ENCODE measurements at regions not wholly inside any gene's neighbourhood (a gene's known extent, or its start where the extent isn't known, plus 50 kb on each side); places are given as distances from the start of the nearest gene placed in this dataset.

DNA sequence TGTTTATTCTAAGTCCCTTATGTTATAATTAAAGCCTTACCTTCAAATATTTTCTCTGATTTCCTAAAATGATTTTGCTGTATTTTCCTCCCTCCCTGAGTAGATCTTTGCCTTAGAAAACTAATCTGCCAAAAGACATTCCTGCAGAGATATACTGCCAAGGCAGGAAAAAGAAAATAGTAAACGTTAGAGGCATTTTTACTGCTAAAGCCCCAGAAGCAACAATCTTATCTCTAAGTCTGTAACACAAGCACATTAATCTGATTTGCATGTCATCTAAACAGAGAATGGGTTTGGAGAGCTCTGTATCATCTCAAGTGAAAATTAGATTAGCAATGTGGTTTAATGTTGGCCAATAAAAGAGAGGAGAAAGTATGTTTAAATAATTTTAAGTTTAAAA is 847.7 kb downstream of the MAT2B start:
- Histone ChIP-seq H3K4me3 (ENCODE audit: severe bottlenecking) (no peak overlapping the region), H3K27ac (ENCODE audit: poor library complexity, severe bottlenecking) (no peak overlapping the region), H3K27me3 (ENCODE audit: insufficient read depth, poor library complexity, severe bottlenecking) (no peaks in the 10 kb centered on the region), H3K9me3 (ENCODE audit: severe bottlenecking) (no peaks in the 10 kb centered on the region), H3K36me3 (ENCODE audit: low read depth) (no peaks in the 10 kb centered on the region), H3K4me1 (ENCODE audit: insufficient read depth, poor library complexity, severe bottlenecking) (no peaks in the 10 kb centered on the region)
- no peak for ATAC-seq (ENCODE audit: low read depth)
- no peak for DNase-seq (ENCODE audit: low spot score)
- TF ChIP-seq, protein P1, sequence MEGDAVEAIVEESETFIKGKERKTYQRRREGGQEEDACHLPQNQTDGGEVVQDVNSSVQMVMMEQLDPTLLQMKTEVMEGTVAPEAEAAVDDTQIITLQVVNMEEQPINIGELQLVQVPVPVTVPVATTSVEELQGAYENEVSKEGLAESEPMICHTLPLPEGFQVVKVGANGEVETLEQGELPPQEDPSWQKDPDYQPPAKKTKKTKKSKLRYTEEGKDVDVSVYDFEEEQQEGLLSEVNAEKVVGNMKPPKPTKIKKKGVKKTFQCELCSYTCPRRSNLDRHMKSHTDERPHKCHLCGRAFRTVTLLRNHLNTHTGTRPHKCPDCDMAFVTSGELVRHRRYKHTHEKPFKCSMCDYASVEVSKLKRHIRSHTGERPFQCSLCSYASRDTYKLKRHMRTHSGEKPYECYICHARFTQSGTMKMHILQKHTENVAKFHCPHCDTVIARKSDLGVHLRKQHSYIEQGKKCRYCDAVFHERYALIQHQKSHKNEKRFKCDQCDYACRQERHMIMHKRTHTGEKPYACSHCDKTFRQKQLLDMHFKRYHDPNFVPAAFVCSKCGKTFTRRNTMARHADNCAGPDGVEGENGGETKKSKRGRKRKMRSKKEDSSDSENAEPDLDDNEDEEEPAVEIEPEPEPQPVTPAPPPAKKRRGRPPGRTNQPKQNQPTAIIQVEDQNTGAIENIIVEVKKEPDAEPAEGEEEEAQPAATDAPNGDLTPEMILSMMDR (IDR thresholded peaks at IDR 0.05; ENCODE audit: poor library complexity, severe bottlenecking): no peak

DNA sequence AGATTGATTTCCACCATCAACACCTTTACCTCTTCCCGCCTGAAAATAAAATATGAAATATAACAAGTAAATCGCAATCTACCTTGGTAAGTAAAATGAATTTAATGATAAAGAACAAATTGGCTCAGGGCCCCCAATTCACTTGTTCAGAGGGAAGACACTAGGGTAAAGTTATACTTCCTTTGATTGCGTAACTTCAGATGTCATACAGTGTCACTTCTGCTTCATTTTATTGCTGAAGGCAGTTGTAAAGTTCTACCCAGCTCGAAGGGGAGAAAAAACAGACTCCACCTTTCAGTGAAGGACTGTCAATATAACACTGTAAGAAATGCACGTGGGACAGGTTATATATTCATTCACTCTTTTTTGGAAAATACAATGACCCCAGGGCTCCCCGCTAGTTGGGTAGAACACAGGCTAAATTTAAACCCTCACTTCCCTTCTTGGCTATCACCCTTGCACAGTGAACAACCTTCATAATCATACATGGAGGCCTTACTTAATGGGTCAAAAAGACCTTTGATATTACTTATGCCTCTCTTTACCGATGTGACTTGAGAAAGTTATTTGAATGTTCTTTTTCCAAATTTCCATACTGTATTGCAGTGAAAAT is 848.8 kb downstream of the MAT2B start:
- DNase-seq (ENCODE audit: low spot score): no peak
- ATAC-seq (ENCODE audit: low read depth): no peak
- TF ChIP-seq, protein P1 (IDR thresholded peaks at IDR 0.05; ENCODE audit: poor library complexity, severe bottlenecking): no peak
- Histone ChIP-seq H3K27ac (ENCODE audit: poor library complexity, severe bottlenecking) (no peak overlapping the region), H3K27me3 (ENCODE audit: insufficient read depth, poor library complexity, severe bottlenecking) (no peaks in the 10 kb centered on the region), H3K36me3 (ENCODE audit: low read depth) (no peaks in the 10 kb centered on the region), H3K9me3 (ENCODE audit: severe bottlenecking) (no peaks in the 10 kb centered on the region), H3K4me3 (ENCODE audit: severe bottlenecking) (no peak overlapping the region), H3K4me1 (ENCODE audit: insufficient read depth, poor library complexity, severe bottlenecking) (no peaks in the 10 kb centered on the region)

DNA sequence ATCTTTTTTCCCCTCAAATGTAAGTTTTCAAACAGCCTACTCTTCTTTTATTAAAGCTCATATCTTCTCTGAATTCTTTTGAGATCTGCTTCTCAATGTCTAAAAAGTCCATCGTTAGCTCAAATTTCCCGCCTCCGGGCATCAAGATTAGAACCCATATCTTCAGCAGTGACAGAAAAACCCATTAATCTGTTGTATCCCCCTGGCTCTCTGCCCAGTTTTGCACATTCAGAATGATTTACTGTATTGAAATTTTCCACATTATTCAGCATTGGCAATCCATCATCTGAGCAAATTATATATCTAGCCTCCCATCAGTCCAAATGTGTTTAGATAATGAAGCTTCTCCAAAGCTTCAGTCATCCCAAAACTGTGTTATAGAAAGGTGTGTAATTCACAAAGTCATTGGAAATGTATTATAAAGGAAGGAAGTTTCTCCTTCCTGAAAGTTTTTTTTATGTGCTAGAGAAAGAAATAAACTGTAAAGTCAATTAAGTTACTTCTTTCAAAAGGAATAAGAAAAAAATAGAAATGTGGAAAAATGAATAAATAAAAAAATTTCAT is 849.9 kb downstream of the MAT2B start:
- TF ChIP-seq, protein P1 (IDR thresholded peaks at IDR 0.05; ENCODE audit: poor library complexity, severe bottlenecking): no peak
- Histone ChIP-seq H3K9me3 (ENCODE audit: severe bottlenecking) (no peaks in the 10 kb centered on the region), H3K27me3 (ENCODE audit: insufficient read depth, poor library complexity, severe bottlenecking) (no peaks in the 10 kb centered on the region), H3K27ac (ENCODE audit: poor library complexity, severe bottlenecking) (no peak overlapping the region), H3K36me3 (ENCODE audit: low read depth) (no peaks in the 10 kb centered on the region), H3K4me3 (ENCODE audit: severe bottlenecking) (no peak overlapping the region), H3K4me1 (ENCODE audit: insufficient read depth, poor library complexity, severe bottlenecking) (no peaks in the 10 kb centered on the region)
- ATAC-seq (ENCODE audit: low read depth) (no peak), DNase-seq (ENCODE audit: low spot score) (no peak)

DNA sequence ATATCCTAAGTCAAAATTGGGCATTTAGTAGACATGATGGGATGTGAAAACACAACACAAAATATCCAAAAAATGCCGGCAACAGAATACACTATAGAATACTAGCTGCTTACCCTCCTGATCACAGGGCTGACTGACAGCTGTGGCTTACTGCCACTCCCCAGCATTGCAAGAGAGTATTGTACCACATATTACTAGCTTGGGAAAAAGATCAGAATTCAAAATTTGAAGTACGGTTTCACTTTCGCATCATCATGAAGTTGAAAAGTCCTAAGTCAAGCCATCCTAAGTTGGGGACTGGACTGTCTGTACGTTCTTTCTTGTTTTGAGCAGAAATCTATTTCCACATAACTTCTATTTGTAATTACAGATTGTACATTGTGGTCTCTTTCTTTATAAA is 851.4 kb downstream of the MAT2B start:
- Histone ChIP-seq H3K4me3 (ENCODE audit: severe bottlenecking) (no peak overlapping the region), H3K27me3 (ENCODE audit: insufficient read depth, poor library complexity, severe bottlenecking) (no peaks in the 10 kb centered on the region), H3K36me3 (ENCODE audit: low read depth) (no peaks in the 10 kb centered on the region), H3K27ac (ENCODE audit: poor library complexity, severe bottlenecking) (no peak overlapping the region), H3K9me3 (ENCODE audit: severe bottlenecking) (no peaks in the 10 kb centered on the region), H3K4me1 (ENCODE audit: insufficient read depth, poor library complexity, severe bottlenecking) (no peaks in the 10 kb centered on the region)
- ATAC-seq (ENCODE audit: low read depth) (no peak), DNase-seq (ENCODE audit: low spot score) (no peak)
- TF ChIP-seq, protein P1 (IDR thresholded peaks at IDR 0.05; ENCODE audit: poor library complexity, severe bottlenecking): no peak

DNA sequence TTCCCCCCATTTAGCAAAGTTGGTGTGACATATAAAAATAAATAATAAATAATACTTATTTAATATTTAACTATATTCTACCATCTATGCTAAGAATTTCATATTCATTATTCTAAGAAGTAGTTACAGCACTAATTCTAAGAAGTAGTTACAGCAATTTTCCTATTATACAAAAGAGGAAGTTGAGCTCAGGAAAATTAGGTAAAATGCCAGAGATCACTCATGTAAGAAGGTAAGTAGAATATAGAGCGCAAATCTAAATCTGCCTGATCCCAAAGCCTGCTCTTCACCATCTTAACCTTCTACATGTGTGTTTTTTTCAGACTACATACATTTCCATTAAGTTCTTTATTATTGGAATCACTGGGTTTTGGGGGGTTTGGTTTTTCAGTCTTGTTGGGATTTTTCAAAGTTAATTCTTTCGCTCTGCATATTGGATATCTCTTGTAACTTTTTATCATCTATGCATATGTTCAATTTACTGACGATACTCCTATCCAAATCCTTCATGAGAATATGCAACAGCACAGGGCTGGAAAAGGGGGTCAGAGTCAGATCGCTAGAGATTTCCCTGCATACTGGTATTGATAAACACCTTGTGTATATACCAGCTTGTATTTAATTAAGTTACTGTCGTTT is 852.1 kb downstream of the MAT2B start:
- H3K27me3 ChIP-seq (ENCODE audit: insufficient read depth, poor library complexity, severe bottlenecking): no peaks in the 10 kb centered on the region
- H3K4me3 ChIP-seq (ENCODE audit: severe bottlenecking): no peak overlapping the region
- no peaks in the 10 kb centered on the region for H3K9me3 ChIP-seq (ENCODE audit: severe bottlenecking)
- no peaks in the 10 kb centered on the region for H3K4me1 ChIP-seq (ENCODE audit: insufficient read depth, poor library complexity, severe bottlenecking)
- TF ChIP-seq, protein P1 (IDR thresholded peaks at IDR 0.05; ENCODE audit: poor library complexity, severe bottlenecking): no peak
- H3K36me3 ChIP-seq (ENCODE audit: low read depth): no peaks in the 10 kb centered on the region
- no peak for ATAC-seq (ENCODE audit: low read depth)
- H3K27ac ChIP-seq (ENCODE audit: poor library complexity, severe bottlenecking): no peak overlapping the region
- DNase-seq (ENCODE audit: low spot score): no peak
